ENCODE measurements at regions not wholly inside any gene's neighbourhood (a gene's known extent, or its start where the extent isn't known, plus 50 kb on each side); places are given as distances from the start of the nearest gene placed in this dataset.

GRCh38 chr2:162915858-162916257 lies 77.3 kb upstream of the KCNH7 start:
- TF ChIP-seq CTCF (IDR thresholded peaks at IDR 0.05; ENCODE audit: insufficient read depth, low read length, poor library complexity, severe bottlenecking): no peak
- no peak for TF ChIP-seq EZH2phosphoT487 (conservative IDR thresholded peaks at IDR 0.05; ENCODE audit: low read length)
